GM18861 (cell line): ENCODE measurements at regions not wholly inside any gene's neighbourhood (a gene's known extent, or its start where the extent isn't known, plus 50 kb on each side); places are given as distances from the start of the nearest gene placed in this dataset.
"Not testable (repeated sequence)": the region's sequence is repeated elsewhere in the genome, so short reads cannot be mapped to it uniquely, and the experiment has no call there.

Experiments used
- ATAC-seq: cut with Tn5 transposase; IDR thresholded peaks from one replicate; pipeline ENCODE4 v1.9.1; 2021; ENCODE audit not compliant: unreplicated experiment

DNA sequence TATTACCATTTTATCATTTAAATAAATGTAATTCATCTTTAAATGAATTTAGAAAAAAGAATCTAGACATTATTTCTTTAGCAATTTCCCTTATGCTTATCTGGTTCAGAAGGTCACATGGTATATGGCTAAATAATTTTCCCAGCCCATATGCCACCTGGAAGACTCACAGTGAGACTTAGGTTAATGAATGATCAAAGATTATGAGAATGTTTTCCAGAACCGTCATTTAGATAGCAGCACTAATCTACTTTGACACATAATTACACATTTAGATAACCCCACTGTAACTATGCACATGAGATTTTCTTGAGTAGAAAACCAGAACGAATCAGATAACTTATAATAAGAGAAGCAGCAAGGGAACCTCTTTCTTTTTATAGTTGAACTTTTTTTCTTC, 124.9 kb upstream of the CCDC180 start:
- ATAC-seq: not testable (repeated sequence)

DNA sequence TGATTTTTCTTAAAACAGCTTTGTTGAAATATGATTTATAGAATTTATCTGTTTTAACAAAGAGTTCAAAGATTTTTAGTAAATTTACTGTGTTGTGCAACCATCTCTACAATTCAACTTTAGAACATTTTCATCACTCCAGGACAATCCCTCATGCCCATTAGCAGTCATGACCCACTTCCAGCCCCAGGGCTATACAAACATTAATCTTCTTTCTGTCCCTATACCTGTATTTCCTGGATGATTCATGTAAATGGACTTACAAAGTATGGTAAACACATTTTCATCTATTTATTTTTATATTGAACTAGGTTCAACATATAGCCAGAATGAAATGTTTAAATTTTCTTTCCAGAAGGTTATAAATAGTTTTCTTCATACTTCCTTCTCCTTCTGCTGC, 127.8 kb upstream of the CCDC180 start:
- no peak for ATAC-seq

- no peak for ATAC-seq
These were observed 131.3 kb upstream of the CCDC180 start for GRCh38 chr9:97176206-97176605.

DNA sequence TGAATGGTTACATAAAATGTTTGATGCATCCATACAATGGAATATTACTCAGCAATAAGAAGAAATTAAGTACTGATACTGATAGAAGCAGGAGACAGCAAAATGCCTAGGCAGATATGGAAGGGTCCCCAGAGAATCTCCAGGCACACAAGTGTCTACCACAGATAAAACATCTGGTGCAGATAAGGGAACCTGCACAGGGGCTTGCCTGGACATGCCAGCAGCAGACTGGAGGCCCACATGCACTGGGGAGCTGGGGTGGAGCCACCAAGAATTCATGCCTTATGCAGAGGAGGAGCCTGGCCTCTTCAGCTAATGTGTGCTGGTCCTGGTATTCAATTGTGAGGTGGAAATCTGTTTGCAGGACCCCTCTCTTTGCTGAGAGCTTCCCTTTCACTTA, 129.2 kb upstream of the CTSV start:
- not testable (repeated sequence) for ATAC-seq

GRCh38 chr9:97166496-97167138, 127.7 kb upstream of the CTSV start:
- ATAC-seq: not testable (repeated sequence)

- ATAC-seq: no peak
These were observed 121.3 kb upstream of the CTSV start for GRCh38 chr9:97160255-97160654.

DNA sequence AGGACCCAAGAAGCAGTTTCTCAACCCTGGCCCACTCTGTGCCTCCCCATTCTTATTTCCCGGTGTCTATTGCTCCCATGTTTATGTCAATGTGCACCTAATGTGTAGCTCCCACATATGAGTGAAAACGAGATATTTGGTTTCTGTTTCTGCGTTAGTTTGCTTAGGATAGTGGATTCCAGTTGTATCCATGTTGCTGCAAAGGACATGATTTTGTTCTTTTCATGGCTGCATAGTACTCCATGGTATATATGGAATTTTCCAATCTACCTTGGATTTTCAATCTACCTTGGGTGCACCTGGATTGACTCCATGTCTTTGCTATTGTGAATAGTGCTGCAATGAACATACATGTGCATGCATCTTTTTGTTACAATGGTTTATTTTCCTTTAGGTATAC, 119.8 kb upstream of the CTSV start:
- ATAC-seq: not testable (repeated sequence)

DNA sequence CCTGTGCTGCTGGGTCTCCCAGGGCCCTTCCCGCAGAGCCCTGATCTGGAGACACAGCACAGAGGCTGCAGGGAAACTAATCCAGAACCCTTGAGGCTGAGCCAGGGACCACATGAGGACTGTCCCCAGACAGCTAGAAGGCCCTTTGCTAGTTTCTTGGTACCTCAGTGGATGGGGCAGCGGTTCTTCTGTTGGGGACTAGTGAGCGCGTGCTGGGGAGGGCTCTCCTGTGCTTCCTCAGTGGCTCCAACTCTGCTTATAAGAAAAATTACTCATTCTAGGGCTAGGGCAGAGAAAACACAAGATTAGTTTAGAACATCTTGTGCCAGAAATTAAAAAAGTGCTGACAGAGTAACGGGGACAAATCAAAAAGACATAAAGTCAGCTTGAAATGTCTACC, 116.5 kb upstream of the CTSV start:
- not testable (repeated sequence) for ATAC-seq

DNA sequence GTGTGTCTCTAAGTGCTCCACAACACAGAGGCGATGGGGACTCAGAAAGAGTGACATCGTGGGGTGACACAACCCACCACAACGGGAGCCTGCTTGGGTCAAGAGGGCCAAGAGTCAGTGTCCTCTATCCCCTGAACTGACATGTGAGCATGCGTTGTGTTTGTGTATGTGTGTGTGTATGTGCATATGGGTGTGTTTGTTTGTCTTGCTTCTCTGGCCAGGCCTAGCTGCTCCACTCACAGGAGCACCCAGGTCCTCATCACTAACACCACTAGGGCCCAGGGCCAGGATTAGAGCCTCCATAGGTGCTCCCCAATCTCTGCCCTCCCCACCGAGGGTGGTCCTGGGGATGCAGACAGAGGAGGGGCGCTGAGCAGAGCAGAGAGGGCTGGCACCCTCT, 115.0 kb upstream of the CTSV start:
- no peak for ATAC-seq

DNA sequence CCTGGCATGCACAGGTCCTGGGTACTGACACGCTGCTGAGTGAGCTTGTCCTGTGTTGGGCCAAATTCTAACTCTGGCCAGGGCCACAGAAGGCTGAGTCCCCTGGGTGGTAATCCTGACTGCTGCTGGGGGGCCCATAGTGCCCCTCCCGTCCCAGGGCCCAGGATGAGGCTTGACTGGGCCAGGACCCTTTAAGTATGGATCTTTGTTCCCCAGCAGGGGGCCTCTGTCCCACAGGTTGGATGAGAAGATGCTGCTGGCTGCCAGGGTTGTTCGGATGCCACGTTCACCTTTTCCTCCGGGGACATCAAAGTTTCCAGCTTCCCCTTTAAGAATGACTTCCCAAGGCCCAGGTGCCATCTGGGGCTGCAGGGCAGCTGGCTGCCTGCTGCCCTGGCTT, 114.2 kb upstream of the CTSV start:
- not testable (repeated sequence) for ATAC-seq

DNA sequence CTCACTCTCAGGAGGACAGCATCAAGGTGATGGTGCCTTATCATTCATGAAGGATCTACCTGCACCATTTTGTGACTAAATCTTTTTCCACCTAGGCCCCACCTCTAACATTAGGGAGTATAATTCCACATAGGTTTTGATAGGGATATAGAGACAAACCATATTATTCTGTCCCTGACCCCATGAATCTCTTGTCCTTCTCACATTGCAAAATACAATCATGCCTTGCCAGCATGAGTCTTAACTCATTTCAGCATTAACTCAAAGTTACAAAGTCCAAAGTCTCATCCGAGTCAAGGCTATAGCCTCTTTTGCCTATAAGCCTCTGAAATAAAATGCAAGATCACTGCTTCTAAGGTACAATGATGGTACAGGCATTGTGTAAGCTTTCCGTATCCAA, 111.5 kb upstream of the CTSV start:
- not testable (repeated sequence) for ATAC-seq

DNA sequence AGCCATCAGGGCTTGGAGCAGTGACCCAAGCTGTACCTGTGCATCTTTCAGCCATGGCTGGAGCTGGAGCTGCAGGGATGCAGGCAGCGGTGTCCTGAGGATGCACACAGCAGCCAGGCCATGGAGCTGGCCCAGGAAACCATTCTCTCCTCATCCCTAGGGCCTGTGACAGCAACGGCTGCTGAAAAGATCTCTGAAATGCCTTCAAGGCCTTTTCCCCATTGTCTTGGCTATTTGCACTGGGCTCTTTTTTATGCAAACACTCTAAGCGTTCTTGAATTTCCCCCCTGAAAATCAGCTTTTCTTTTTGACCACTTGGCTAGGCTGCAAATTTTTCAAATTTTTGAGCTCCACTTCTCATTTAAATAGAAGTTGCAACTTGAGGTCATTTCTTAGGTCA, 109.5 kb upstream of the CTSV start:
- not testable (repeated sequence) for ATAC-seq

DNA sequence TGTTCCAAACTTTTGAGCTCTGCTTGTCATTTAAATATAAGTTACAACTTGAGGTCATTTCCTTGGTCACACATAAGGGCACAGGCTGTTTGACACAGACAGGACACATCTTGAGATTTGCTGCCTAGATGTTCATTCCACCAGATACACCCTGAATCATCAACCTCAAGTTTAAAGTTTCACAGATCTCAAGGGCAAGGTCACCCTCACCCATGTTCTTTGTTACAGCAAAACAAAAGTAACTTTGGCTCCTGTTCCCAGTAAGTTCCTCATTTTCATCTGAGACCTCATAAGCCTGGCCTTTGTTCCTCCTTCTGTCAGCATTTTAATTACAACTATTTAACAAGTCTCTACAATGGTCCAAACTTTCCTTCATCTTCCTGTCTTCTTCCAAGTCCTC, 106.7 kb upstream of the CTSV start:
- not testable (repeated sequence) for ATAC-seq

DNA sequence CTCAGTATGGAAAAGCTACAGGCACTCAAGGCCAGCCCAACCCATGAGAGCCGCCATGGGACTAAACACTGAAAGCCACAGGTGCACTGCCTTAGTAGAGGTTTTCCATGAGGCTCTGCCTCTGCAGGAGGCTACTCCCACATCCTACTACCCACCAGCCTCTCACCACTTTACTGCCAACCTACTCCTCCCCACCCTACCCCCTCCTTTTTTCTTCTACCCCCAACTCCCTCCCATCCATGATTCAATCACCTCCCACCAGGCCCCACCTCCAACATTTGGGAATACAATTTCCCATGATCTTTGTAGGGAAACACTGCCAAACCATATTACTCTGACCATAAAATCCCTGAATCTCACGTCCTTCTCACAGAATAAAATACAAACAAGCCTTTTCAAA, 101.6 kb upstream of the CTSV start:
- ATAC-seq: no peak

DNA sequence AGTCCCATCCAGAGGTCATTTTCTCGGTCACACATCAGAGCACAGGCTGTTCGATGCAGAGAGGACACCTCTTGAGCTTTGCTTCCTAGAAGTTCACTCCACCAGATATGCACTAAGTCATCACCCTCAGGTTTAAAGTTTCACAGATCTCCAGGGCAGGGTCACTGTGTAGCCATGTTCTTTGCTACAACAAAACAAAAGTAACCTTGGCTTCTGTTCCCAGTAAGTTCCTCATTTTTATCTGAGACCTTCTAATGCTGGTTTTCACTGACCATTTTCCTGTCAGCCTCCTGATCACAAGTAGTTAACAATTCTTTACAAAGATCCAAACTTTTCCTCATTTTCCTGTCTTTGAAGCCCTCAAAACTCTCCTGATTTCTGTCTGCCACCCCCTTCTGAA, 97.5 kb upstream of the CTSV start:
- no peak for ATAC-seq

DNA sequence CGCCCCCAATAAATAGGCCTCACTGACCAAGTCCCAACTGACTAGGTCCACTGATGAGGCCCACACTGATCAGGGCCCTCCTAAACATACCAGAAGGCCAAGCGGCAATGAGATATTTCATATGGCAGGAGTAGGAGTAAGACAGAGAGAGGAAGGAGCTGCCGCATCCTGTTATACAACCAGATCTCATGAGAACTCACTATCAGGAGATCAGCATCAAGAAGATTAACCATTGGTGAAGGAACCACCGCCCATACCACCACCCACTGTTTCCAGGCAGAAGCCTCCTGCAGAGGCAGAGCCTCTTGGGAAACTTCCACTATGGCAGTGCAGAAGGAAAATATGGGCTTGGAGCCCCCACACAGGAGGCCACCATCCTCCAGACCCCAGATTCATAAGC, 95.0 kb upstream of the CTSV start:
- ATAC-seq: not testable (repeated sequence)

GRCh38 chr9:97132865-97133264, 93.9 kb upstream of the CTSV start:
- no peak for ATAC-seq

GRCh38 chr9:97130864-97131263, 91.9 kb upstream of the CTSV start:
- ATAC-seq: not testable (repeated sequence)

GRCh38 chr9:97130387-97130786, 91.4 kb upstream of the CTSV start:
- not testable (repeated sequence) for ATAC-seq

DNA sequence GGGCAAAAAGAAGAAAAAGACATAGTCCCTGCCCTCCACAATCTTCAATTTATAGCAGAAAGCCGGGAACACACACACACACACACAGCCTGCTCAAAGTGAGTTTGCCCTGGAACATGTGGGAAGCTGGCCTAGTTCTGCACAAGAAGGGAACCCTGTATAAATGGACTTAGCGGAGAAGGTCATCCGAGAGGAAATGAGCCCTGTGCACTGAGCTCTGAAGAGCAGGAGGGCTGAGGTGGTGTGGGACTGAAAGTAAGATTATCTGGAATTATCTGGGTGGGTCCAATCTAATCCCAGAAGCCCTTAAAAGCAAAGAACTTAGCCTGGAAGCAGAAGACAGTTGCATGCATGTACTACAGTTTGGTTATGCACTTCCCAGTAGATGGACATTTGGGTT, 90.0 kb upstream of the CTSV start:
- no peak for ATAC-seq

DNA sequence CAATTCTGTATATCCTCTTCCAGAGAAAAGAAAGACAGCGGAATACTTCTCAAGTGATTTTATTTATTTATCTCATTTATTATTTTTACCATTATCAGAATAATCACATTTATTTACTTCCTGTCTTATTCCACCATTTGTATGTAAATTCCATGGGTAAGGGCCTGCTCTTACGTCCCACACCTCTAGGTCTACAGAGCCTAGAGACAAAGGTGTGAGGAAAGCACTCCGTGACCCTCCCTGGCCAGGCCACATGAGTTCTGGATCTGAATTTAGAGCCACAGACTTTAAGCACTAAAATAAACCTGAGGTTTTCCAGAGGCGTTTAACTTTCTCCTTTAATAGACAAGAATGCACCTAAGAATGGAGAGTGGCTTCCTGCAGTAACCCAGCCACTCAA, 85.3 kb upstream of the CTSV start:
- no peak for ATAC-seq

DNA sequence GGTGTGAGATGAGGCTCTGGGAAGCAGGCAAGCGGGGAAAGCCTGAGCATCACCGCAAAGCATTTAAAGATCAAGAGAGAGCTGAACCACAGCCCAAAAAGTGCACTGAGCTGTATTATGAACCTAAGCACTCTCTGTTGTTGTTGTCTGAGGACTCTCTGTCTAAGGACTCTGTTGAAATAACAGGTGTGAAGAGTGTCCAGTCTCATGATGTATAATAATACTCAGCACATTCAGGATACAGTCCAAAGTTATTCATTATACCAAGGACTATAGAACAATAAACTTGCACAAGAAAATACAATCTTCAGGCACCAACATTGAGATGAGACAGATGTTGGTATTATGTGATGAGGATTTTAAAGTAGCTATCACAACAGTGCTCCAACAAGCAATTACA, 71.8 kb upstream of the CTSV start:
- no peak for ATAC-seq

DNA sequence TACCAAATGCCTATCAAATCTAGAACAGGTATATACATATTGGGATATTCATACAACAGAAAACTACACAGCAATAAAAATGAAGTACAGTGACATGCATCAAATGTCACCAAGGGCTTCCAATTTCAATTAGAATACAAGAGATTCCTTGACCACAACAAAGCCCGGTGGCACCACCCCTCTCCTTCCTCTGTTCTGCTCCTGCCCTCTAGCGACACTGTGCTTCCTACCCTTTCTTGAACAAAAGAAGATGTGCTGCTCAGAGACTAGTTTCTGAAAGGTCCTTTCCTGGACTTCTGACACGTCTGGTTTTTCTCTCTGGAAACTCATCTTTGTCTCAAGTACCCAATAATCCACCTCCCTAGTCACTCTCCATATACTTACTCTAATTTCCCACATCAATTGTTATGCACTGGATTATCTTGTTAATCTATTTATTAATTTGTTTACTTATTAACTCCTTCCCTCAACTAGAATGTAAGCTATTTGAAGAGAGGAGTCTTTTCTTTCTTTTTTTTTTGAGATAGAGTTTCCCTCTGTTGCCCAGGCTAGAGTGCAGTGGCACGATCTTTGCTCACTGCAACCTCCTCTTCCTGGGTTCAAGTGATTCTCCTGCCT, 70.4 kb upstream of the CTSV start:
- ATAC-seq: no peak
